ENCODE measurements at regions not wholly inside any gene's neighbourhood (a gene's known extent, or its start where the extent isn't known, plus 50 kb on each side); places are given as distances from the start of the nearest gene placed in this dataset.

- no peak for DNase-seq (ENCODE audit: low spot score)
Observed at GRCh38 chr3:459311-459670, 262.7 kb downstream of the CHL1 start.

DNA sequence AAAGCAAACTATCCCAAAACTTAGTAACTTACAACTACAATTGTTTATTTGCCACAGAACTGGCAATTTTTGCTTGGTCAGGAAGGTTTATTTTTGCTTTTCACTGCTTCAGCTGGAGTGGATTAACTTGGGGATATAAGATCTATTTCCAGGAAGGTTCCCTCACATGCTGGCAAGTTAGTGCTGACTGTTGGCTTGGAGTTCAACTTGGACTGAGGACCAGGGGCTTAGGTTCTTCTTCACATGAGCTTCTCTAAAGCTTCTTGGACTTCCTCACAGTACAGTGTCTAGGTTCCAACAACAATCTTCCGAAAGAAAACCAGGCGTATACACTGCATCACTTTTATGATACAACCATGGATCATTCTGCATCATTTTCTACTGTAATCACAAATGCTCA lies 264.4 kb downstream of the CHL1 start:
- DNase-seq (ENCODE audit: low spot score) = no peak

DNA sequence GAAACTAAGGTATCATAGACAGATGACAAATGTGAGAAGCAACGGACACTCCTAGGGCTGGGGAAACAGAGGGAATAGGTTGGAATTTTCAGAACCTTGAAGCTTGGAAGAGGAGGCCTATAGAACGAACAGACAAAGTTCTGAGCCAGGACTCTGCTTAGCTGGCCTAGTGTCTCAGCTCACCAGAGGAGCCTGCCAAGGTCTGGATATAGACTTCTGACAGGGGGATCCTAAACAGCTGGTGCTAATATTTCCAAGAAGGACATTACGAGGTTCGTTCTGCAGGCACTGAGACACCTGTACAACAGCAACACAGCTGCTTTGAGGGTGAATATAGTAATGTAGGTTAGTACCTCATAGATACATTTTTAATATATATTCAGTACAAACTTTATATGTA lies 266.3 kb downstream of the CHL1 start:
- DNase-seq (ENCODE audit: low spot score) = no peak

DNA sequence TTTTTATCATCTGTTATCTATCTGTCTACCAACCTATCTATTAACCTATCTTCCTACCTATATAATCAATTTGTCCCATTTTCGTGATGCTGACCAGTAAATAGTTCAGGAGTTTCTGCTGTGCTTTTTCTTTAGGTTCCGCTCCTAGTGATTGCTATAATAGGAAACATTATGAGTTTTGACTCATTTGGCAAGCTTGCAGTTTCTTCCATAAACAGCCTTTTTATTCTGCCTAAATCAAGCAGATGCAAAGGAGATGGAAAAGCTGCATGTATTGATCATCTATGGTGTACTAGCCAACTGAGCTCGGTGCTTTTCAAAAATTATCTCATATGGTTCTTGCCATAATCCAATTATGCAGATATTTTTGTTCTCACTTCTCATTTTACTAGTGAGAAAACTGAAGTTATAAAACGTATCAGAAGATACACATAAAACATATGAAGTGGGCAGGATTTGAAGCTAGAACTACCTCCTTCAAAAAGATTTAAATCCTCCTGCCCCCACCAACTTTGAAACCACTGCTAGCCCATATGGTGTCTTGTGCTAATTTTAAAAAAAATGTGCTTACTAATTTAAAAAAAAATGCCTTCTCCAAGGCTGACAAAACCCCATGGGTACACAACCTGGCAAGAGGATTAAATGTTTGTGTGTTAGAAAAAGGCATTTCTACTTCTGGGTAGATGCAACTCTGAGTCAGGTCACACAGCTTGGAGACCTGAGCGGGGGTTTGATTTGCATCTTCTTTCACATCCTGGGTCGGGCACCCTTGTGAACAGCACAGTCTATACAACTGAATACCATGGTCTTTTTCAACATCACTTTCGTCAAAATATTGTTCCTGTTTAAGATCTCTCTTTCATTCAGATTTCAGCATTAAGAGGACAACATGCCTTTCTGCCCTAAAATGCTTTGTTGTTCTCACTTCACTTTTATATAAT lies 267.0 kb downstream of the CHL1 start:
- DNase-seq (ENCODE audit: low spot score) = no peak

DNA sequence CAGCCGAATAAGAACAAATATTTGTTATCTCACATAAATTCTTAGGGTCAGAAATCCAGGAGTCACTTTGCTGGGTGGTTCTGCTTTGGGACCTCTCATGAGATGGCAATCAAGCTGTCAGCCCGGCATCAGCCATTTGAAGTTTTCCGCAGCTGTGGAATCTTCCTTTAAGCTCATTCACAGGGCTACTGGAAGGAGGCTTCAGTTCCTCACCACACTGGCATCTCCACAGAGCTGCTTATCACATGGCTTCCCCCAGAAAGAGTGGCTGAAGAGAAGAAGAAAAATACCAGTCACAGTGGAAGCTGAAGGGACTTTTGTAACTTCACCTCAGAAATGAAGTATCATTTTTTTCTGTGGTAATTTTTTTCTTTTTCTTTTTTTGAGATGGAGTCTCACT lies 267.7 kb downstream of the CHL1 start:
- no peak for DNase-seq (ENCODE audit: low spot score)

GRCh38 chr3:468172-468571 lies 271.6 kb downstream of the CHL1 start:
- DNase-seq (ENCODE audit: low spot score) = no peak

DNA sequence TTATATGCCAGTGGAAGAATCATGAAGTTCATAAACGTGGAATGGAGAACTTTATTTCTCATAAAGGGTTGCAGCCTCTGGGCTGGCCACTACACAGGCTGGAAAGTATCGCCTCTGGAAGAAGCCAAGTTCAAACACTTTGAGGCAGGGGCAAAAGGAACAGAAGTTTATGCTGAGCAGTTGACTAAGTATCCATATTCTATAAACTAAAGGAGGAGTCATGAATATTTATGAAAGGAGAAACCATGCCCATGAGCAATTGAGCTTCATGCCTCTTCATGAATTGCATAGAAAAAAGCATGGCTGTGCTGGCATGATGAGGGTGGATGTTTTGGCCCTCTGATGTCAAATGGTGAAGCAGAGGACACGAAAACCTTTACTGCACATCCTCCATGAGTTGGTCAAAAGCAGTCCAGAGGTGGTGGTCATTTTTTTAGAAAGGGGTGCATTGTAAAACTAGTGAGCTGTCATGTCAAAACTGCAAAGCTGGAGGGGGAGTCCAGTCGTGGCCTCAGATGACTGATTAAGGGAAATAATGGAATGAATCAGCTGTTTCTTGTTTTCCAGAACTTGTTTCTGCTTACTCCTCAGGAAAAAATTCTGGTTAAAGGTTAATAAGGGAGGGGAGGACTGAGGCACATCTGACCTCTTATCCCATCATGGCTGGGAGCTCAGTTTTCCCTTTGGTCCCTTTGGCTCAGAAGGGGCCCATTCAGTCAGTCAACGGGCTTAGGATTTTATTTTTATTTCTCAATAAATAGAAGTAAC lies 276.7 kb downstream of the CHL1 start:
- no peak for DNase-seq (ENCODE audit: low spot score)

DNA sequence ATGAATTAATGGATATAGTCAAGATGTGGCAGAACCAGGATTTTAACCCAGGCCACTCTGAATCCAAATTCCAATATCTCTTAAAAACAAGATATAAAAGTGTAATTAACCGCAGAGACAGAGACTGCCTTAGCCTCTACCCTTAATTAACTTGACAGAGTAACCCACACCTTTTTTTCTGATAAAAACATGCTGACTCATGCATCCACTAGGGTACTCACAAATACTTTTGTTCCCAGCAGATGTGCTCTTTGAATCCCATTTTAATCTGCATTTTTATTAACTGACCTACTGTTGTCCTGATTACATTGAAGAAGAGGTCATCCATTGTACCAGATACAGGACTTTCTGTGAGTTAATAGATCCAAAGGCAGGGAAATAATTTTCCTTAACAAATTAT lies 278.3 kb downstream of the CHL1 start:
- no peak for DNase-seq (ENCODE audit: low spot score)

DNA sequence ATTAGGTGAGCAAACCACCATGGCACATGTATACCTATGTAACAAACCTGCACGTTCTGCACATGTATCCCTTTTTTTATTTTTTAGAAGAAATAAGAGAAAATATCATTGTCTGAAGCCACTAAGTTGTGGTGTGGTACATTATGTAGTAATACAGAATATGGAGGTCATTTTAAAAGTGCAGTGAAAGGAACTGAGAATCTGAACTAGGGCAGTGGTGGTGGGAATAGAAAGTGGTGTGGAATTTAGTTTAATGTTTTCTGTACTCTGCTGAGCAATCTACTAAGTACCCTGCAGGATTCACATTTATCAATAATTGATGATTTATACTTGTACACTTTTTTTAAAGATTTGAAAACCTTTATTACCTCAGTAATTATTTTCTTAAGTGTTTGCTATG lies 283.5 kb downstream of the CHL1 start:
- DNase-seq (ENCODE audit: low spot score) = no peak

GRCh38 chr3:481111-481510 lies 284.5 kb downstream of the CHL1 start:
- no peak for DNase-seq (ENCODE audit: low spot score)

GRCh38 chr3:481680-482079 lies 285.1 kb downstream of the CHL1 start:
- DNase-seq (ENCODE audit: low spot score) = no peak

- no peak for DNase-seq (ENCODE audit: low spot score)
Observed at GRCh38 chr3:482479-482878, 285.9 kb downstream of the CHL1 start.

GRCh38 chr3:484341-484740 lies 287.8 kb downstream of the CHL1 start:
- DNase-seq (ENCODE audit: low spot score) = no peak

DNA sequence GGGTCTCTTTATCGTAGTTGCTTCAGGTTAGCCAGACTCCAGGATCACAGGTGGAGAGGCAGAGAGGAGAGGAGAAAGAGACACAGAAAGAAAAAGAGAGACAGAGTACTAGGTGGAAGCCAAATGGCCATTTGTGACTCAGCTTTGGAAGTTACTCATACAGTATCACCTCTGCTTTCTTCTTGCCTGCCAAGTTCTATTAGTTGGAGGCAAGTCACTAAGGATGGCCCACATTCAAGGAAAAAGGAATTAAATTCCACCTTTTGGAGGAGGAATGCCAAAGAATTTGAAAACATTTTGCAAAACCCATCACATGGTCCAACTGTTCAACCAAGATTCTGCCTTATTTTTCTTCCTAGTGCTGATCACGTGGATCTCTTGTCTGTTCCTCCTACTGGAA lies 291.1 kb downstream of the CHL1 start:
- DNase-seq (ENCODE audit: low spot score) = no peak

GRCh38 chr3:492586-493316 lies 296.2 kb downstream of the CHL1 start:
- no peak for DNase-seq (ENCODE audit: low spot score)

GRCh38 chr3:494190-494589 lies 297.6 kb downstream of the CHL1 start:
- no peak for DNase-seq (ENCODE audit: low spot score)

- no peak for DNase-seq (ENCODE audit: low spot score)
Observed at GRCh38 chr3:498487-498886, 301.9 kb downstream of the CHL1 start.

- no peak for DNase-seq (ENCODE audit: low spot score)
Observed at GRCh38 chr3:499001-499761, 302.6 kb downstream of the CHL1 start.

- no peak for DNase-seq (ENCODE audit: low spot score)
Observed at GRCh38 chr3:502486-502885, 305.9 kb downstream of the CHL1 start.

DNA sequence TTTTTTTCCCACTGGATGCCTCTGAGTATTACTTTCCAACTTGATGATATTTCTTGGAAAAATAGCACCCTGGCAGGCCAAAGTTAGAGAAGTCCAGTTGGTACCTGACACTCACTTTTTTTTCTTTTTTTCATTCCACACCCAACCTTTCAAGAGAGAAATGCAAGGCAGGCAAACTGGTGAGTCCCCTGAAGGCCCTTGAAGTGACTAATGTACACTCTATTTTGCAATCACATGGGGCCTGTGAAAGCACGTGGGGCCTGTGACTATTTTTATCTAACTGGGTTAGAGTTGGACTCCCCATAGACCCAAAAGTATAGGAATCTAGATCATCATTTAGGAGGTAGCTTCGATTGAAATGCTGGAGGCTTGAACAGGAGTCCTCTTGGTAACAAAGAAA lies 316.7 kb downstream of the CHL1 start:
- no peak for DNase-seq (ENCODE audit: low spot score)

GRCh38 chr3:514192-514591 lies 317.6 kb downstream of the CHL1 start:
- DNase-seq (ENCODE audit: low spot score) = no peak

- DNase-seq (ENCODE audit: low spot score) = no peak
Observed at GRCh38 chr3:519026-519425, 322.5 kb downstream of the CHL1 start.

Measured in SK-N-DZ (cell line).